ENCODE measurements at regions not wholly inside any gene's neighbourhood (a gene's known extent, or its start where the extent isn't known, plus 50 kb on each side); places are given as distances from the start of the nearest gene placed in this dataset.

DNA sequence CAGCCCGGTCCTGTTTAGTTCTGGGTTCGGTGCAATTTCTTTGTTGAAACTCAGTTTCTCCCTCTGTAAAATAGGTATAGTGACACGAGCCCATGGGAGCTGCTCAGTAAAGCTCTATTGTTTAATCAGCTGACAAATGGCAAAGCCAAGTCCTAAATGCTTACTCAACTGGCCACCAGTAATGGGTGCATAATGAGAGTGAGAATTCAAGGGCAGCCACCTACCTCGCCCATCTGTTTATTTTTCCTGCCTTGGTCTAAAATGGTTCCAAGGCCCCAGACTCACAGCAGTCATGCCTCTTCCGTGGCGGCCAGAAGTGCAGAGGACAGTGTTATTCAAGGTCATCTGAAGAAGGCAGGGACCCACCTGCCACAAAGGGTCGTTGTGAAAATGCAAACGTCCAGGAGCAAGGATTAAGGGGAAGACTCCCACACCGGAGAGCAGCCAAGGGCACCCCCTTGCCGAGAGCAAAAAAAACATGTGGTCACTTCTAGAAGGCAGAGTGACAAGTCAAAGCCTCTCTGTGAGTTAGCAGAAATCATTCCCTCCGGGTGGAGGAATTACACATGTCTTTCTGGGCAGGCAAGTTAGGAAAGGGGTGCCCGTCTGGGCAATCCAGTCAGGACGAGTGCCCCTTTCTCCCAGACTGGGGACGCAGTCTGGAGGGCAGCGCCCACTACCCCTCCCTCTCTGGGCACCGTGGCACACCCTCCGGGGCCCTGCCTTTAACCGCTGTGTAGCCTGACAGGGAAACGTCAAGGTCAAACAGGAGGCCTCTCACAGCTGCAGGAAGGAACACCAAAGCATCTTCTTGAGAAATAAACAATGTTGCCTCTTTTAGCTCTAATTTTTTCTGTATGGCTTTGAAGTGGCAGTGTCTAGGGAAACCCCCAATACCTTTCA is 186.2 kb downstream of the FOXO1 start:
- CTCF ChIA-PET, result no interaction called here
- Mint-ChIP-seq H3K4me1 (ENCODE audit: low read depth, unreplicated experiment) (peaks cover 8% of the 10 kb centered on the region), H3K9me3 (ENCODE audit: low read depth, unreplicated experiment) (no peaks in the 10 kb centered on the region), H3K36me3 (ENCODE audit: insufficient read depth, unreplicated experiment) (no peaks in the 10 kb centered on the region), H3K27me3 (ENCODE audit: unreplicated experiment) (no peaks in the 10 kb centered on the region), H3K4me3 (ENCODE audit: low read depth, unreplicated experiment) (no peak overlapping the region), H3K27ac (ENCODE audit: unreplicated experiment) (no peak overlapping the region)
- TF ChIP-seq, protein P1, sequence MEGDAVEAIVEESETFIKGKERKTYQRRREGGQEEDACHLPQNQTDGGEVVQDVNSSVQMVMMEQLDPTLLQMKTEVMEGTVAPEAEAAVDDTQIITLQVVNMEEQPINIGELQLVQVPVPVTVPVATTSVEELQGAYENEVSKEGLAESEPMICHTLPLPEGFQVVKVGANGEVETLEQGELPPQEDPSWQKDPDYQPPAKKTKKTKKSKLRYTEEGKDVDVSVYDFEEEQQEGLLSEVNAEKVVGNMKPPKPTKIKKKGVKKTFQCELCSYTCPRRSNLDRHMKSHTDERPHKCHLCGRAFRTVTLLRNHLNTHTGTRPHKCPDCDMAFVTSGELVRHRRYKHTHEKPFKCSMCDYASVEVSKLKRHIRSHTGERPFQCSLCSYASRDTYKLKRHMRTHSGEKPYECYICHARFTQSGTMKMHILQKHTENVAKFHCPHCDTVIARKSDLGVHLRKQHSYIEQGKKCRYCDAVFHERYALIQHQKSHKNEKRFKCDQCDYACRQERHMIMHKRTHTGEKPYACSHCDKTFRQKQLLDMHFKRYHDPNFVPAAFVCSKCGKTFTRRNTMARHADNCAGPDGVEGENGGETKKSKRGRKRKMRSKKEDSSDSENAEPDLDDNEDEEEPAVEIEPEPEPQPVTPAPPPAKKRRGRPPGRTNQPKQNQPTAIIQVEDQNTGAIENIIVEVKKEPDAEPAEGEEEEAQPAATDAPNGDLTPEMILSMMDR (IDR thresholded peaks at IDR 0.05; ENCODE audit: unreplicated experiment), result no peak
- intact Hi-C loops (cut with micrococcal nuclease; ENCODE audit: unreplicated experiment), result no loop called here
- no peak for DNase-seq
- no TSS peak for BruUV-seq (replicated peaks)

DNA sequence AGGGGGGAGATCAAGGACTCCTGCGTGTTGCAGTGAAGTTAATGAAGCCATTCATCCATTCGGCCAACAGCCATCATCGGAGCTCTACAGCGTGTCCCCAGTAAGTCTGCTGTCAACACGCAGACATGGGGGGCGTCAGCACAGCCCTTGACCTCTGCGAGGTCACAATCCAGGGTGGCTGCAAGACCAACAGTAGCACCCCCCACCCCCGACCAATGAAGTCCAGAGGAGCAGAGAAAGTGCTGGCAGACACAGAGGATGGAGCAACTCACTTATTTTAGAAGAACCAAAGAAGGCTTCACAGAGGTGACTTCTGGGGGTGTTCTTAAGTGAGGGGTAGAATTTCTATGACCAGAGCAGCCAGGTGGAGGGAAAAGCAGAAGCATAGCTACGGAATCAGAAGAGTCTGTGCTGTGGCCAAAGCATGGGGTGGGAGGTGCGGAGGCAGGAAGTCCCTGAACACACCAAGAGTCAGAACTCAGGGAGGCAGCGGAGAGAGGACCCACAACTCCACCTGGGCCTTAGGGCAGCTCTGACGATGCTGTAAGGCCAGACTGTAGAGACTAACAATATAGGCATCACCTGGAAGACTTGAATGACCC is 185.4 kb downstream of the FOXO1 start:
- H3K27me3 Mint-ChIP-seq (ENCODE audit: unreplicated experiment), result no peaks in the 10 kb centered on the region
- no peak overlapping the region for H3K27ac Mint-ChIP-seq (ENCODE audit: unreplicated experiment)
- H3K4me1 Mint-ChIP-seq (ENCODE audit: low read depth, unreplicated experiment), result peaks cover 8% of the 10 kb centered on the region
- CTCF ChIA-PET, result no interaction called here
- BruUV-seq (replicated peaks), result no TSS peak
- intact Hi-C loops (cut with micrococcal nuclease; ENCODE audit: unreplicated experiment), result no loop called here
- TF ChIP-seq, protein P1 (IDR thresholded peaks at IDR 0.05; ENCODE audit: unreplicated experiment), result no peak
- H3K9me3 Mint-ChIP-seq (ENCODE audit: low read depth, unreplicated experiment), result no peaks in the 10 kb centered on the region
- no peak overlapping the region for H3K4me3 Mint-ChIP-seq (ENCODE audit: low read depth, unreplicated experiment)
- DNase-seq, result no peak
- no peaks in the 10 kb centered on the region for H3K36me3 Mint-ChIP-seq (ENCODE audit: insufficient read depth, unreplicated experiment)

DNA sequence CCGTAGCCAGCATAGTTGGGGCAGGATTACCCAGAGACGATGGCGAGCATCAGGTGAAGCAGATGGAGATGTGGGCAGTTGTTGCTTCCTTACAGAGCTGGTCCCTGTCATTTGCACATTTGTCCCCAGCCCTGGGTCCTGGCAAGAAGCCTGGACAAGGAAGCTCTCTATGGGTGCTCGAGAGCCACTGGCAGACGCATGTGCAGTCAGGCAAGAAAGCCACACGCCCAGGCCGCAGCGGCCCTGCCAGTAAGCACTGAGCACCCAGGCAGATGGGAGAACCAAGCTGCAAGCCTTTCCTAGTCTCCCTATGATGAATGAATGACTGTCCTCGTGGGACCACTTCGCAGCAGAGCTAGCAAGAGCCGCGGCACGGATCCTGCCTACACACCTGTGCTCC is 182.8 kb downstream of the FOXO1 start:
- H3K27me3 Mint-ChIP-seq (ENCODE audit: unreplicated experiment), result no peaks in the 10 kb centered on the region
- intact Hi-C loops (cut with micrococcal nuclease; ENCODE audit: unreplicated experiment), result no loop called here
- DNase-seq, result no peak
- H3K27ac Mint-ChIP-seq (ENCODE audit: unreplicated experiment), result no peak overlapping the region
- CTCF ChIA-PET, result interaction anchor here (0.6 kb wide), 1 partner anchor 611 kb away, joined by 8 read pairs; no protein-coding TSS in a partner anchor
- no peaks in the 10 kb centered on the region for H3K36me3 Mint-ChIP-seq (ENCODE audit: insufficient read depth, unreplicated experiment)
- H3K4me3 Mint-ChIP-seq (ENCODE audit: low read depth, unreplicated experiment), result no peak overlapping the region
- no peaks in the 10 kb centered on the region for H3K4me1 Mint-ChIP-seq (ENCODE audit: low read depth, unreplicated experiment)
- TF ChIP-seq, protein P1 (IDR thresholded peaks at IDR 0.05; ENCODE audit: unreplicated experiment), result no peak
- BruUV-seq (replicated peaks), result no TSS peak
- no peaks in the 10 kb centered on the region for H3K9me3 Mint-ChIP-seq (ENCODE audit: low read depth, unreplicated experiment)

DNA sequence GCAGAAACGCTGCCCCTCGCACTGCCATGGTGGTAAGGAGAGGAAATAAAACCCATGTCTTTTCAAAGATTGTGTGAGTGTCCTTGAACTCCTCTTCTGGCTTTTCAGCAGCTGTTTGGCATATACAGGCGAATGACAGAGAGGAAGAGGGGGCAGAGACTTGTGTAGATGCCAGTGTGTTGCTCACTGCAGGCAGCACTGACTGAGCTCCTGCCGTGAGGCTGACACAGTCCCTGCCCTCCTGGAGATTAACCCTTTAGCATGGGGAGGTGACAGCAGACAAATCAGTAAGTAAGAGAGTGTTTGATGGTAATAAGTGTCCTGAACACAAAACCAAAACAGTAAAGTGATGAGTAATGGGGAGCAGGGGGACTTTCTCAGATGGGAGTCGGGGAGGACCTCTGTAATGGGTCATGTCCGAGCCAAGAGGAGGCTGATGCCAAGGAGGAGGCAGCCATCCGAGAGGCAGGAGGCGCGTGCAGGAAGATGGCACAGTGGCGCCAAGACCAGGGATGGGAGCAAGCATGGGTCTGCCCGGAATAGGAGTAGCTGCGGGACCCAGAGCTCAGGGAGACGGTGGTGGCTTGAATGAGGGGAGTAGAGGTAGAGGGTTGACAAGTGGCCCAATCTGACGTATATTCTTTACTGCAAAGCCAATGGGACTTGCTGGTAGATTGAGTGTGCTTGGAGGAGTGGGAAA is 182.2 kb downstream of the FOXO1 start:
- Mint-ChIP-seq H3K27ac (ENCODE audit: unreplicated experiment) (no peak overlapping the region), H3K36me3 (ENCODE audit: insufficient read depth, unreplicated experiment) (no peaks in the 10 kb centered on the region), H3K27me3 (ENCODE audit: unreplicated experiment) (no peaks in the 10 kb centered on the region), H3K4me3 (ENCODE audit: low read depth, unreplicated experiment) (no peak overlapping the region), H3K4me1 (ENCODE audit: low read depth, unreplicated experiment) (no peaks in the 10 kb centered on the region), H3K9me3 (ENCODE audit: low read depth, unreplicated experiment) (no peaks in the 10 kb centered on the region)
- intact Hi-C loops (cut with micrococcal nuclease; ENCODE audit: unreplicated experiment), result no loop called here
- CTCF ChIA-PET, result no interaction called here
- no peak for DNase-seq
- TF ChIP-seq, protein P1 (IDR thresholded peaks at IDR 0.05; ENCODE audit: unreplicated experiment), result no peak
- no TSS peak for BruUV-seq (replicated peaks)

All from Calu3 (cell line).